WTC11 (cell line): ENCODE measurements at regions not wholly inside any gene's neighbourhood (a gene's known extent, or its start where the extent isn't known, plus 50 kb on each side); places are given as distances from the start of the nearest gene placed in this dataset.

Experiments used
- ATAC-seq: fragments of 200-7000 bp; cut with Tn5 transposase; 2 replicates; pipeline ENCODE4 v1.10.0; 2021; ENCODE audit warnings: mild to moderate bottlenecking, moderate library complexity
- CTCF ChIA-PET: fragments of 300-600 bp; sonication (Branson Sonifier 250); formaldehyde crosslinking; loops from one replicate; lab custom pipeline; 2021; ENCODE audit warnings: antibody characterized with exemption; lab: Charles Lee
- POLR2A ChIA-PET: fragments of 350-600 bp; sonication (Branson Sonifier 250); formaldehyde crosslinking; loops from one replicate; lab custom pipeline; 2021; ENCODE audit warnings: antibody characterized with exemption; lab: Charles Lee
- DNase-seq: peaks from one replicate; pipeline ENCODE4 v3.0.0; 2021; ENCODE audit warnings: low spot score
- H3K27ac Mint-ChIP-seq: 2 replicates; pipeline ENCODE4 v1.8.0; 2021; ENCODE audit warnings: mixed read lengths
- H3K27me3 Mint-ChIP-seq: 2 replicates; pipeline ENCODE4 v1.8.0; 2021; ENCODE audit warnings: low read depth, mild to moderate bottlenecking, moderate library complexity, mixed read lengths
- H3K36me3 Mint-ChIP-seq: 2 replicates; pipeline ENCODE4 v1.8.0; 2021; ENCODE audit warnings: mixed read lengths
- H3K4me1 Mint-ChIP-seq: 2 replicates; pipeline ENCODE4 v1.8.0; 2022; ENCODE audit warnings: mixed read lengths
- H3K4me3 Mint-ChIP-seq: 2 replicates; pipeline ENCODE4 v1.8.0; 2021; ENCODE audit warnings: mild to moderate bottlenecking, moderate library complexity, mixed read lengths
- H3K9me3 Mint-ChIP-seq: 2 replicates; pipeline ENCODE4 v1.8.0; 2021; ENCODE audit warnings: mixed read lengths
- ATF1 ChIP-seq: sonication (generic); formaldehyde crosslinking; IDR thresholded peaks from 2 replicates; pipeline ENCODE4 v1.8.1; 2023; ENCODE audit warnings: mild to moderate bottlenecking, moderate library complexity, missing genetic modification reagents
- CBFB ChIP-seq: sonication (generic); formaldehyde crosslinking; IDR thresholded peaks from 2 replicates; pipeline ENCODE4 v1.8.1; 2022; ENCODE audit warnings: mild to moderate bottlenecking, low read depth, missing genetic modification reagents
- FOXP1 ChIP-seq: sonication (generic); formaldehyde crosslinking; IDR thresholded peaks from 2 replicates; pipeline ENCODE4 v1.8.0; 2022; ENCODE audit warnings: missing genetic modification reagents, mild to moderate bottlenecking, moderate library complexity, borderline replicate concordance
- GTF2I ChIP-seq: fragments of 250-450 bp; sonication (Bioruptor Pico); conservative IDR thresholded peaks from 2 replicates; pipeline ENCODE4 v1.4.0; 2021; ENCODE audit warnings: mild to moderate bottlenecking
- IRF2 ChIP-seq: sonication (generic); formaldehyde crosslinking; IDR thresholded peaks from 2 replicates; pipeline ENCODE4 v1.8.0; 2022; ENCODE audit warnings: low read depth, missing genetic modification reagents, borderline replicate concordance
- KAT7 ChIP-seq: sonication (generic); formaldehyde crosslinking; IDR thresholded peaks from 2 replicates; pipeline ENCODE4 v1.8.1; 2023; ENCODE audit warnings: missing genetic modification reagents, mild to moderate bottlenecking, borderline replicate concordance
- NFYB ChIP-seq: sonication (generic); formaldehyde crosslinking; conservative IDR thresholded peaks from 2 replicates; pipeline ENCODE4 v1.8.0; 2022; ENCODE audit warnings: low read depth, missing genetic modification reagents
- NR2C2 ChIP-seq: sonication (generic); formaldehyde crosslinking; IDR thresholded peaks from 2 replicates; pipeline ENCODE4 v1.8.0; 2022; ENCODE audit warnings: mild to moderate bottlenecking, missing genetic modification reagents
- OVOL2 ChIP-seq: fragments of 250-450 bp; sonication (Bioruptor Pico); IDR thresholded peaks from 2 replicates; pipeline ENCODE4 v1.9.0; 2021; ENCODE audit warnings: mild to moderate bottlenecking, borderline replicate concordance
- SMAD3 ChIP-seq: sonication (generic); formaldehyde crosslinking; IDR thresholded peaks from 2 replicates; pipeline ENCODE4 v1.8.0; 2022; ENCODE audit warnings: missing genetic modification reagents, mild to moderate bottlenecking, borderline replicate concordance
- TCF7 ChIP-seq: sonication (generic); formaldehyde crosslinking; IDR thresholded peaks from 2 replicates; pipeline ENCODE4 v1.8.0; 2022; ENCODE audit warnings: mild to moderate bottlenecking, low read depth, missing genetic modification reagents, moderate library complexity
- ZNF232 ChIP-seq: sonication (generic); formaldehyde crosslinking; IDR thresholded peaks from 2 replicates; pipeline ENCODE4 v1.8.0; 2022; ENCODE audit warnings: mild to moderate bottlenecking, missing genetic modification reagents
- ZNF263 ChIP-seq: sonication (generic); formaldehyde crosslinking; IDR thresholded peaks from 2 replicates; pipeline ENCODE4 v1.8.1; 2022; ENCODE audit warnings: low read depth, mild to moderate bottlenecking, moderate library complexity, missing genetic modification reagents
- TF ChIP-seq, protein P1 (sequence below): sonication (generic); formaldehyde crosslinking; IDR thresholded peaks from 2 replicates; pipeline ENCODE4 v1.8.0; 2023; ENCODE audit warnings: missing genetic modification reagents, mild to moderate bottlenecking, borderline replicate concordance
- TF ChIP-seq, protein P2 (sequence below): fragments of 200-600 bp; IDR thresholded peaks from 2 replicates; pipeline ENCODE4 v1.8.0; 2022; ENCODE audit warnings: antibody characterized with exemption
- TF ChIP-seq, protein P3 (sequence below): sonication (generic); formaldehyde crosslinking; IDR thresholded peaks from 2 replicates; pipeline ENCODE4 v1.8.1; 2022; ENCODE audit warnings: low read depth, mild to moderate bottlenecking, moderate library complexity, missing genetic modification reagents, borderline replicate concordance
- TF ChIP-seq, protein P4 (sequence below): sonication (generic); formaldehyde crosslinking; IDR thresholded peaks from 2 replicates; pipeline ENCODE4 v1.8.0; 2022; ENCODE audit warnings: missing genetic modification reagents
- TF ChIP-seq, protein P5 (sequence below): sonication (generic); formaldehyde crosslinking; conservative IDR thresholded peaks from 2 replicates; pipeline ENCODE4 v1.8.1; 2022; ENCODE audit warnings: mild to moderate bottlenecking, missing genetic modification reagents
- TF ChIP-seq, protein P6 (sequence below): fragments of 250-450 bp; sonication (Bioruptor Pico); IDR thresholded peaks from 2 replicates; pipeline ENCODE4 v1.9.0; 2021; ENCODE audit warnings: moderate library complexity, mild to moderate bottlenecking, inconsistent platforms, borderline replicate concordance

DNA sequence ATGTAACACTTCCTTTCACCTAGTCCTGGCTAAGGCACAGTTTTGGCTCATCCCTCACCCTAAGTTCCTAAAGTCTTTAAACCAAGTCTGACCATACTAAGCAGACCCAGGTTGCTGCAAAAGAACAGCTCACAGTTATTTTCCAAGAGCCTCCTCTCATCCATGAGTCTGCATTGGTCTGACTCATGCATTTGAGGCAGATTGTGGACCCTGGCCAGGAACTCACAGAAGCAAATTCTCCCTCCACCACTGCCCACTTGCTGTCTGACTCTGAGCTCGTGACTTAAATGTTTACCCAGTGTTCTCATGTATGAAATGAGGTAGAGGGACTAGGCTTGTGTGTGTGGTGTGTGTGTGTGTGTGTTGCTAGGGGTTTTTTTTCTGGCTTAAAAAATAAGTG, 1272.8 kb downstream of the TYW1 start (continued):
- TF ChIP-seq, protein P1, sequence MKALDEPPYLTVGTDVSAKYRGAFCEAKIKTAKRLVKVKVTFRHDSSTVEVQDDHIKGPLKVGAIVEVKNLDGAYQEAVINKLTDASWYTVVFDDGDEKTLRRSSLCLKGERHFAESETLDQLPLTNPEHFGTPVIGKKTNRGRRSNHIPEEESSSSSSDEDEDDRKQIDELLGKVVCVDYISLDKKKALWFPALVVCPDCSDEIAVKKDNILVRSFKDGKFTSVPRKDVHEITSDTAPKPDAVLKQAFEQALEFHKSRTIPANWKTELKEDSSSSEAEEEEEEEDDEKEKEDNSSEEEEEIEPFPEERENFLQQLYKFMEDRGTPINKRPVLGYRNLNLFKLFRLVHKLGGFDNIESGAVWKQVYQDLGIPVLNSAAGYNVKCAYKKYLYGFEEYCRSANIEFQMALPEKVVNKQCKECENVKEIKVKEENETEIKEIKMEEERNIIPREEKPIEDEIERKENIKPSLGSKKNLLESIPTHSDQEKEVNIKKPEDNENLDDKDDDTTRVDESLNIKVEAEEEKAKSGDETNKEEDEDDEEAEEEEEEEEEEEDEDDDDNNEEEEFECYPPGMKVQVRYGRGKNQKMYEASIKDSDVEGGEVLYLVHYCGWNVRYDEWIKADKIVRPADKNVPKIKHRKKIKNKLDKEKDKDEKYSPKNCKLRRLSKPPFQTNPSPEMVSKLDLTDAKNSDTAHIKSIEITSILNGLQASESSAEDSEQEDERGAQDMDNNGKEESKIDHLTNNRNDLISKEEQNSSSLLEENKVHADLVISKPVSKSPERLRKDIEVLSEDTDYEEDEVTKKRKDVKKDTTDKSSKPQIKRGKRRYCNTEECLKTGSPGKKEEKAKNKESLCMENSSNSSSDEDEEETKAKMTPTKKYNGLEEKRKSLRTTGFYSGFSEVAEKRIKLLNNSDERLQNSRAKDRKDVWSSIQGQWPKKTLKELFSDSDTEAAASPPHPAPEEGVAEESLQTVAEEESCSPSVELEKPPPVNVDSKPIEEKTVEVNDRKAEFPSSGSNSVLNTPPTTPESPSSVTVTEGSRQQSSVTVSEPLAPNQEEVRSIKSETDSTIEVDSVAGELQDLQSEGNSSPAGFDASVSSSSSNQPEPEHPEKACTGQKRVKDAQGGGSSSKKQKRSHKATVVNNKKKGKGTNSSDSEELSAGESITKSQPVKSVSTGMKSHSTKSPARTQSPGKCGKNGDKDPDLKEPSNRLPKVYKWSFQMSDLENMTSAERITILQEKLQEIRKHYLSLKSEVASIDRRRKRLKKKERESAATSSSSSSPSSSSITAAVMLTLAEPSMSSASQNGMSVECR: no peak
- TF ChIP-seq, protein P2, sequence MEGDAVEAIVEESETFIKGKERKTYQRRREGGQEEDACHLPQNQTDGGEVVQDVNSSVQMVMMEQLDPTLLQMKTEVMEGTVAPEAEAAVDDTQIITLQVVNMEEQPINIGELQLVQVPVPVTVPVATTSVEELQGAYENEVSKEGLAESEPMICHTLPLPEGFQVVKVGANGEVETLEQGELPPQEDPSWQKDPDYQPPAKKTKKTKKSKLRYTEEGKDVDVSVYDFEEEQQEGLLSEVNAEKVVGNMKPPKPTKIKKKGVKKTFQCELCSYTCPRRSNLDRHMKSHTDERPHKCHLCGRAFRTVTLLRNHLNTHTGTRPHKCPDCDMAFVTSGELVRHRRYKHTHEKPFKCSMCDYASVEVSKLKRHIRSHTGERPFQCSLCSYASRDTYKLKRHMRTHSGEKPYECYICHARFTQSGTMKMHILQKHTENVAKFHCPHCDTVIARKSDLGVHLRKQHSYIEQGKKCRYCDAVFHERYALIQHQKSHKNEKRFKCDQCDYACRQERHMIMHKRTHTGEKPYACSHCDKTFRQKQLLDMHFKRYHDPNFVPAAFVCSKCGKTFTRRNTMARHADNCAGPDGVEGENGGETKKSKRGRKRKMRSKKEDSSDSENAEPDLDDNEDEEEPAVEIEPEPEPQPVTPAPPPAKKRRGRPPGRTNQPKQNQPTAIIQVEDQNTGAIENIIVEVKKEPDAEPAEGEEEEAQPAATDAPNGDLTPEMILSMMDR: no peak
- TF ChIP-seq GTF2I (no peak), IRF2 (CRISPR knock-in tag) (no peak)
- TF ChIP-seq, all 79 proteins: peak for 0

DNA sequence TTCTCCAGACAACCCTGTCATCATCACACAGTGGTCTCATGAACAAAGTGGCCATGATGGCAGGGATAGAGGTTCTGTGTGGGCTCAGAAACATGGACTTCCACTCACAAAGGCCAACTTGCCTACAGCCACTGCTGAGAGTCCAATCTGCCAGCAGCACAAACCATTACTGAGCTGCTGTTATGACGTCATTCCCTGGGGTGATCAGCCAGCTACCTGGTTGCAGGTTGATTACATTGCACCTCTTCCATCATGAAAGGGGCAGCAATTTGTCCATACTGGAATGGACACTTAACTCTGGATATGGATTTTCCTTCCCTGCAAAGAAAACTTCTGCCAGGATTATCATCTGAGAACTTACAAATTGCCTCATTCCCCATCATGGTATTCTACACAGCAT, 1275.9 kb downstream of the TYW1 start:
- no peak overlapping the region for H3K27ac Mint-ChIP-seq
- DNase-seq: no peak
- H3K4me1 Mint-ChIP-seq: peaks cover 19% of the 10 kb centered on the region
- H3K4me3 Mint-ChIP-seq: no peak overlapping the region
- TF ChIP-seq, protein P3, sequence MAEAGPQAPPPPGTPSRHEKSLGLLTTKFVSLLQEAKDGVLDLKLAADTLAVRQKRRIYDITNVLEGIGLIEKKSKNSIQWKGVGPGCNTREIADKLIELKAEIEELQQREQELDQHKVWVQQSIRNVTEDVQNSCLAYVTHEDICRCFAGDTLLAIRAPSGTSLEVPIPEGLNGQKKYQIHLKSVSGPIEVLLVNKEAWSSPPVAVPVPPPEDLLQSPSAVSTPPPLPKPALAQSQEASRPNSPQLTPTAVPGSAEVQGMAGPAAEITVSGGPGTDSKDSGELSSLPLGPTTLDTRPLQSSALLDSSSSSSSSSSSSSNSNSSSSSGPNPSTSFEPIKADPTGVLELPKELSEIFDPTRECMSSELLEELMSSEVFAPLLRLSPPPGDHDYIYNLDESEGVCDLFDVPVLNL (CRISPR knock-in tag): no peak
- TF ChIP-seq FOXP1 (CRISPR knock-in tag): no peak
- no peak for TF ChIP-seq SMAD3 (CRISPR knock-in tag)
- TF ChIP-seq NR2C2 (CRISPR knock-in tag): no peak
- no peak for TF ChIP-seq ATF1 (CRISPR knock-in tag)
- no peak for TF ChIP-seq OVOL2 (CRISPR knock-in tag)
- TF ChIP-seq TCF7: no peak
- TF ChIP-seq ZNF232 (CRISPR knock-in tag): no peak
- TF ChIP-seq, protein P4, sequence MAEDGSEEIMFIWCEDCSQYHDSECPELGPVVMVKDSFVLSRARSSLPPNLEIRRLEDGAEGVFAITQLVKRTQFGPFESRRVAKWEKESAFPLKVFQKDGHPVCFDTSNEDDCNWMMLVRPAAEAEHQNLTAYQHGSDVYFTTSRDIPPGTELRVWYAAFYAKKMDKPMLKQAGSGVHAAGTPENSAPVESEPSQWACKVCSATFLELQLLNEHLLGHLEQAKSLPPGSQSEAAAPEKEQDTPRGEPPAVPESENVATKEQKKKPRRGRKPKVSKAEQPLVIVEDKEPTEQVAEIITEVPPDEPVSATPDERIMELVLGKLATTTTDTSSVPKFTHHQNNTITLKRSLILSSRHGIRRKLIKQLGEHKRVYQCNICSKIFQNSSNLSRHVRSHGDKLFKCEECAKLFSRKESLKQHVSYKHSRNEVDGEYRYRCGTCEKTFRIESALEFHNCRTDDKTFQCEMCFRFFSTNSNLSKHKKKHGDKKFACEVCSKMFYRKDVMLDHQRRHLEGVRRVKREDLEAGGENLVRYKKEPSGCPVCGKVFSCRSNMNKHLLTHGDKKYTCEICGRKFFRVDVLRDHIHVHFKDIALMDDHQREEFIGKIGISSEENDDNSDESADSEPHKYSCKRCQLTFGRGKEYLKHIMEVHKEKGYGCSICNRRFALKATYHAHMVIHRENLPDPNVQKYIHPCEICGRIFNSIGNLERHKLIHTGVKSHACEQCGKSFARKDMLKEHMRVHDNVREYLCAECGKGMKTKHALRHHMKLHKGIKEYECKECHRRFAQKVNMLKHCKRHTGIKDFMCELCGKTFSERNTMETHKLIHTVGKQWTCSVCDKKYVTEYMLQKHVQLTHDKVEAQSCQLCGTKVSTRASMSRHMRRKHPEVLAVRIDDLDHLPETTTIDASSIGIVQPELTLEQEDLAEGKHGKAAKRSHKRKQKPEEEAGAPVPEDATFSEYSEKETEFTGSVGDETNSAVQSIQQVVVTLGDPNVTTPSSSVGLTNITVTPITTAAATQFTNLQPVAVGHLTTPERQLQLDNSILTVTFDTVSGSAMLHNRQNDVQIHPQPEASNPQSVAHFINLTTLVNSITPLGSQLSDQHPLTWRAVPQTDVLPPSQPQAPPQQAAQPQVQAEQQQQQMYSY (CRISPR knock-in tag): no peak
- TF ChIP-seq, protein P5, sequence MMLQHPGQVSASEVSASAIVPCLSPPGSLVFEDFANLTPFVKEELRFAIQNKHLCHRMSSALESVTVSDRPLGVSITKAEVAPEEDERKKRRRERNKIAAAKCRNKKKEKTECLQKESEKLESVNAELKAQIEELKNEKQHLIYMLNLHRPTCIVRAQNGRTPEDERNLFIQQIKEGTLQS: no peak
- TF ChIP-seq, protein P6, sequence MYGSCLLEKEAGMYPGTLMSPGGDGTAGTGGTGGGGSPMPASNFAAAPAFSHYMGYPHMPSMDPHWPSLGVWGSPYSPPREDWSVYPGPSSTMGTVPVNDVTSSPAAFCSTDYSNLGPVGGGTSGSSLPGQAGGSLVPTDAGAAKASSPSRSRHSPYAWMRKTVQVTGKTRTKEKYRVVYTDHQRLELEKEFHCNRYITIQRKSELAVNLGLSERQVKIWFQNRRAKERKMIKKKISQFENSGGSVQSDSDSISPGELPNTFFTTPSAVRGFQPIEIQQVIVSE: no peak
- no peak for TF ChIP-seq NFYB
- TF ChIP-seq KAT7 (CRISPR knock-in tag): no peak
- no peak for TF ChIP-seq CBFB
- TF ChIP-seq ZNF263 (CRISPR knock-in tag): no peak
- TF ChIP-seq, all 79 proteins: peak for 0
- H3K27me3 Mint-ChIP-seq: peaks cover 3% of the 10 kb centered on the region; the same call in 1 of the 2 replicates
- H3K36me3 Mint-ChIP-seq: no peaks in the 10 kb centered on the region
- no peaks in the 10 kb centered on the region; the same call in 1 of the 2 replicates for H3K9me3 Mint-ChIP-seq
- ChIA-PET CTCF (no interaction called here), POLR2A (no interaction called here)
- ATAC-seq: no peak
